IPS-NIHi11 (cell line): ENCODE measurements at regions not wholly inside any gene's neighbourhood (a gene's known extent, or its start where the extent isn't known, plus 50 kb on each side); places are given as distances from the start of the nearest gene placed in this dataset.
"Not testable (repeated sequence)": the region's sequence is repeated elsewhere in the genome, so short reads cannot be mapped to it uniquely, and the experiment has no call there.

Experiments used
- DNase-seq: peaks from one replicate; pipeline ENCODE4 v3.0.0; 2012; ENCODE audit warnings: mixed read lengths, low spot score

DNA sequence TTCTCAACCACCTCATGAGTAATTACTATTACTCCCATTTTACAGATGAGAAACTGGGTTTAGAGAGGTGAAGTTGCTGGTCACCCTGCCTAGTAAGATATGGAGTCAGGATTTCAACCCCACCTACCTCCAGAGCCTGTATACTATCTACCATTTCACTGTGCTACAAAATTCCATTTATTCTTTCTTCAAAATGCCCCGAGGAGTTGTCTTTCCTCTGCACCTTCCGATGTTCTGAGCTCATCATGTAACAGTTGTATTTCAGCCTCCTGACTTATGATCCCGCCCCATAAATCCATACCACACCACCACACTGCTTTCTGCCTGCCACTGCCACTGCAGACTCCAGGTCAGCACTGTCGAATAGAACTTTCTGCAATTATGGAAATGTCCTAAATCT lies 71.3 kb upstream of the SLC25A36 start:
- DNase-seq, result no peak

DNA sequence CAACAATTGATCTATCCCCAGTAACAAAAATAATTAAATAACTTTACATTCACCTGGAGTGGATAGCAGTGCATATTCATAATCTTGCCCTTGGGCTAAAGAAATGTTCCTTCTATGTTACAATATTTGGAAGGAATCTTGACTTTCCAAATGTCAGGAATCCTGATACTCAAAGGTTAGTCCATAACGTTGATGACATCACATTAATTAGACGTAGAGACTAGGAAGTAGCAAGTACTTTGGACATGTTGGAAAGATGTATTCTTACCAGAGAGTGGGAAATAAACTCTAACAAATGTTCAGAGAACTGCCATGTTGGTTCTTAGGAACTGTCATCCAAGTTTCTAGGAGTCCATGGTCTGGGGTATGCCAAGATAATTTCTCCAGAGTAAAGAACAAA lies 70.6 kb upstream of the SLC25A36 start:
- no peak for DNase-seq

DNA sequence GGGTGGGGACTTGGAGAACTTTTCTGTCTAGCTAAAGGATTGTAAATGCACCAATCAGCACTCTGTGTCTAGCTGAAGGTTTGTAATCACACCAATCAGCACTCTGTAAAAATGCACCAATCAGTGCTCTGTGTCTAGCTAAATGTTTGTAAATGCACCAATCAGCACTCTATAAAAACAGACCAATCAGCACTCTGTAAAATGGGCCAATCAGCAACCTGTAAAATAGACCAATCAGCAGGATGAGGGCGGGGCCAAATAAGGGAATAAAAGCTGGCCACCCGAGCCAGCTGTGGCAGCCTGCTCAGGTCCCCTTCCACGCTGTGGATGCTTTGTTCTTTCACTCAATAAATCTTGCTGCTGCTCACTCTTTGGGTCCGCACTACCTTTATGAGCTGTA lies 69.5 kb upstream of the SLC25A36 start:
- DNase-seq, result not testable (repeated sequence)

DNA sequence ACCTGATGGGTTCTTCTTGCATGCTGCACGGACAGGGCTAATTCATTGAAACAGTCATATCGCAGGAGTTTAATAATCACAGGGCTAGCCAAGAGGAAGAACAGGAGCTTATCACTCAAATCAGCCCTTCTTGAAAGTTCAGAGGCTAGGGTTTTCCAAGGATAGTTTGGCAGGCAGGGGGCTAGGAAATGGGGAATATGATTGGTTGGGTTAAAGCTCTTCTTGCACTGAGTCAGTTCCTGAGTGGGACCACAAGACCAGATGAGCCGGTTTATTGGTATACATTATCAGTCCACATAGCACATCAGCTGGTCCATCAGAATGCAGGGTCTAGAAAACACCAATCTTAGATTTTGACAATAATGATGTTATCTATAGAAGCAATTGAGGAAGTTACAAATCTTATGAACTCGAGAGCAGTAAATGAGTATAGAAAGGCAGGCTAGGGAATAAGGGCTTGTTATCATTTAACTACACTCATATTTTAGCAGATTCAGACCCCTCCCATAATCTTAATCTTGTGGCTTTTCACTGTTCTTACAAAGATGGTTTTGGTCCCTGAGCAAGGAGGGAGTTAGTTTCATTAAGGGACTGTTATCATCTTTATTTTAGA lies 58.1 kb upstream of the SLC25A36 start:
- no peak for DNase-seq

DNA sequence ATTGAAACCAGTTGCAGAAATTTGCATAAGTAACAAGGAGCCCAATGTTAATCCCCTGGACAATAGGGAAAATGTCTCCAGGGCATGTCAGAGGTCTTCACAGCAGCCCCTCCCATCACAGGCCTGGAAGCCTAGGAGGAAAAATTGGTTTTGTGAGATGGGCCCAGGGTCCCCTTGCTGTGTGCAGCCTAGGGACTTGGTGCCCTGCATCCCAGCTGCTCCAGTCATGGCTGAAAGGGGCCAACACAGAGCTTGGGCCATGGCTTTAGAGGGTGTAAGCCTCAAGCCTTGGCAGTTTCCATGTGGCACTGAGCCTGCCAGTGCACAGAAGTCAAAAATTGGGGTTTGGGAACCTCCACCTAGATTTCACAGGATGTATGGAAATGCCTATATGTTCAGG lies 55.9 kb upstream of the SLC25A36 start:
- DNase-seq, result not testable (repeated sequence)
